ENCODE measurements at regions not wholly inside any gene's neighbourhood (a gene's known extent, or its start where the extent isn't known, plus 50 kb on each side); places are given as distances from the start of the nearest gene placed in this dataset.

GRCh38 chr9:126127591-126127990 is 199.0 kb upstream of the MVB12B start:
- no peak for DNase-seq

GRCh38 chr9:126128494-126129142 is 198.0 kb upstream of the MVB12B start:
- DNase-seq, result no peak

DNA sequence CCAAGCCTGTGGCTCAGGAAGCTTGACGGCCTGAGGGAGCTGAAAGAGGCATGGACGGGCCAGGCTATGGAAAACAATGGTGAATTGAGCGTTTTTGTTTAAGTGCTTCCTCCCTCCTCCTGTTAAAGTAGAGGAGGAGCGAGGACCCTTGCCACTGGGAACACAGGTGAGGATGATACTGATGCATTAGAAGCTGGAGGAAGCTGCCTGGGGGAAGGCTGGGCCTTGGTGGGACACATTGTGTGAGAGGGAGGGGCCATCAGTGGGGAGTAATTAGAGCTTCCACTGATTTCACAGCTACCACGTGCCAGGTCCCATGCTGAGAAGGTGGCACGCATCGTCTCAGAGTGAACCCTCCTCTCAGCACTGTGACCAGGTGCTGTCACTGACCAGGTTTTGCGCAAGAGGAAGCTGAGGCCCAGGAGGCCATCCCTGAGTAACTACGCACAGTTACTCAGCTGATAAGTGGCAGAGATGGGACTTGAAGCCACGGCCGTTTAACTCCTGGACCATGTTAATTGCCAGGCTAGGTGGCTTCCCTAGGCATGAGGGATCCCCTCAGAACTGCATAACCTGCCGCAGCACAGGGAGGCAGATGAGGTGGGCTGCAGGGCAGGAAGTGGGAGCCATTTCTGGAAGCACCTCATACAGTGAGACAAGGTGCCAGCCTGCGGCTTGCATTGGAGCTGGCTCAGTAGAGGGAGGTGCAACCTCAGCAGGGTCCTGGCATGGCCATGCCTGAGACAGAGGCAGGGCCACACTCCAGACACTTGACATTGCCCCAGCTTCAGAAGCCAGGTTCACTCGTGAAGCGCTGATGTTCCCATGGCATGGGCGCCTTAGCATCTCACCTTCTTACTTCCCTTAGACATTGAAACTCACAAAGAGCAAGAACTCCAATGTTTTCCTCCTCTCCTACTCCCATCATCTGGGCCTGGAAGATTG is 195.3 kb upstream of the MVB12B start:
- DNase-seq, result no peak

DNA sequence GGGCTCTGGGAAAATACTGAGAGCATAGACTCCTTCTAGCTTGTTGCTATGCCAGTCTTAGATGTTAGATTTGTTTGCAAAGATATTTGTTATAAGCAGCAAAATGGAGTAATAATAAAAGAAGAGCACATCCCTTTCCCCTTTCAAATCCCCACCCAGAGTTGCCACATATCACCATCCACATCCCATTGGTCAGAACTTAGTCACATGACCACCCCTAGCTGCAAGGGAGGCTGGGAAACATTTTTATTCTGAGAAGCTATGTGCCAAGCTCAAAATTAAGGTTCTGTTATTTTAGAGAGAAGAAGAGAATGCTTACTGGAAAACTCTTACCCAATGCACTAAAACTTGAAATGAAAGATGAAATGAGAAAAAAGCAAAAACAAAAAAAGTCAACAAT is 193.9 kb upstream of the MVB12B start:
- DNase-seq, result no peak

- DNase-seq, result no peak
These were observed 182.4 kb upstream of the MVB12B start for GRCh38 chr9:126144196-126144595.

- no peak for DNase-seq
These were observed 181.8 kb upstream of the MVB12B start for GRCh38 chr9:126144603-126145456.

- no peak for DNase-seq
These were observed 180.8 kb upstream of the MVB12B start for GRCh38 chr9:126145887-126146253.

- no peak for DNase-seq
These were observed 180.1 kb upstream of the MVB12B start for GRCh38 chr9:126146254-126147145.

GRCh38 chr9:126147186-126147935 is 179.3 kb upstream of the MVB12B start:
- no peak for DNase-seq

DNA sequence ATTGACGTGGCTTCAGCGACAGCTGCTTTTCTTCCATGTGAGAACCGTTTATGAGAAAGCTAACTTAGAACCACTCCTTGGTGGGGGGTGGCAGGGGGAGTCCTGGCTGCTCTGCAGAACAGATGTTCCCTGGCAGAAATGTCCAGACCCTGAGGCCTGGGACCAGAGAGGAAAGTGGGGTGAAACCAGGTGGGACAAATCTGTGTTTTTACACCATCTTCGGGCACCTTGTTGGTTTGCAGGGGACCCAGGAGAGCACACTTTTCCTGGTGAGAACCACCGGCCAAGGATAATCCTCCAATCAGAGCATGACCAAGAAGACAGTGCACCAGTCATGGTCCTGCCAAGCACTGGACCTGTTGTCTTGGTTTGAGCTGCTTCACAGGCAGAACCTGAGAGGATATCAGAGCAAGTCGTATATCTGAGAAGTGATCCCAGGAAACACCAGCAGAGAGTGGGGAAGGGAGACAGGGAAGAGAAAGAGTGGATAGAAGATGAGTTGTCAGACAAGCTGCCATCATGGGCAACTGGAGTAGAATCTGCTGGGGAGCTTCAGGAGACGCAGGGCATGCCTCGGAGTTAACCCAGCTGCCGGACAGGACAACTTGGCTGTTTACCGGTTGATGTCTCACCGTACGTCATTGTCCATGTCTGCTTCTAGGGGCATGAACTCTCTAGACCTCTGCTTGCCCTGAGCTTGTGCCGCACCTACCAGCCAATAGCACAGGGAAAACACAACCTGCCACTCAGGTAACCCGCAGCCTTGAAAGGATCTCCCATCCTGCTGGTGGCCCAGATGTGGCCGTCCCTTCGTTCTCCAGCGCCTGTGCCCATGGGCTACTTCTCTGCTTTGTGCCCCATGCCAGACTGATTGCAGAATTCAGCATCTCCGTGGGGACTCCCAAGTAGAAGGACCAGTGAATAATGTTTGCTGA is 178.4 kb upstream of the MVB12B start:
- DNase-seq, result no peak

DNA sequence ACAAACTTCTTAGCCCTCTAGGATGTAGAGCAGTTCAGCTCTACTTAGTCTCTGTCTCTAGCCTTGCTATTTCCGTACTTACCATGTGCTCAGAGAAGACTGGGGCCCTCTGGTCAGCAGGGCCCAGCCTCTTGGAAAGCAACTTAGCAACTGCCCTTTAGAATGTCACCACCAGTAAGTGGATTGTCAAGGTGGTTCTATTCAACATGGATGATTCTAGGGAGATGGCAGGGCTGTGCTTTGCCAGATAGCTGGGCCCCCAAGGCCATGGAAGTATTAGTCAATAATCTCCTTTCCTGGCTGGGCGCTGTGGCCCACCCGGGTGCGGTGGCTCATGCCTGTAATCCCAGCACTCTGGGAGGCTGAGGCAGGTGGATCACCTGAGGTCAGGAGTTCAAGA is 177.6 kb upstream of the MVB12B start:
- no peak for DNase-seq

DNA sequence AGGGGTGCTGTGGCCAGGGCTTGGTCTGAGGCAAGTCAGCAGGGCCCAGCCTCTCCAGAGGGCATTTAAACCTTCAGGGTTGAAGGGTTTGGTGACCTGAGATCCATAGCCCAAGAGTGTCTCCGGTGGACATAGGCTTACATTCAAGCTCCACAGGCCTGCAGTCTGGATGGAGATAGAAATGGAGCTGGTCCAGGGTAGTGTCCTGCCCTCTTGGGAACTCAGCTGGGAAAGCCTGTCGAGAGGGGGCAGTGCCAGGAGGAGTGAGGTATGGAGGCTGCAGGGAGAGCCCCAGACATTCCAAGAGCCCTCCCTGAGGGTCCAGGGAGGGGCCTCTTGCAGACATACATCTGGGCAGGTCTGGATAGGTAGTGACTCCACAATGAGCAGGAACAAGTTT is 177.0 kb upstream of the MVB12B start:
- no peak for DNase-seq

GRCh38 chr9:126150411-126151030 is 176.1 kb upstream of the MVB12B start:
- DNase-seq, result no peak

- no peak for DNase-seq
These were observed 175.5 kb upstream of the MVB12B start for GRCh38 chr9:126151031-126151685.

DNA sequence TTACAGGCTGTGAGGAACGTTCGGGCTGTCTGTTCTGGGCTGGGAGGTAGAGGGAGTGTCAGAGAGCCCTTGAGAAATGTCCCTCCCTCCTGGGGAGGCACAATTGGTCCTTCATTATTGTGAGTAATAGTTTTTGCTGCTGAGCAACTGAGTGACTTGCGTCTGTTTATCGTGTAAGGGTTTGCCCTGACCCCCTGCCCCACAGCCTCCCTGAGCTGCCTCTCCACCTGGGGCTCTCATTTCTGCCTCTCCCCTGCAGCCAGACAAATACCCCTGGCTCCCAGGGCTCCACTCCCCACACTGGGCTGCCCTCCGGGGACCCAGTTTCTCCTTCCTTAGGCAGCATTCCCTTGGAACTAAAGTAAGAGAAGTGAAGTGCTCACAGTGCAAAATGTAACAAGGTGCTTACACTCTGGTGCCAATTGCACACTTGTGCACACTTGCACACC is 174.9 kb upstream of the MVB12B start:
- no peak for DNase-seq

GRCh38 chr9:126152622-126153362 is 173.8 kb upstream of the MVB12B start:
- no peak for DNase-seq

- no peak for DNase-seq
These were observed 173.2 kb upstream of the MVB12B start for GRCh38 chr9:126153382-126153781.

DNA sequence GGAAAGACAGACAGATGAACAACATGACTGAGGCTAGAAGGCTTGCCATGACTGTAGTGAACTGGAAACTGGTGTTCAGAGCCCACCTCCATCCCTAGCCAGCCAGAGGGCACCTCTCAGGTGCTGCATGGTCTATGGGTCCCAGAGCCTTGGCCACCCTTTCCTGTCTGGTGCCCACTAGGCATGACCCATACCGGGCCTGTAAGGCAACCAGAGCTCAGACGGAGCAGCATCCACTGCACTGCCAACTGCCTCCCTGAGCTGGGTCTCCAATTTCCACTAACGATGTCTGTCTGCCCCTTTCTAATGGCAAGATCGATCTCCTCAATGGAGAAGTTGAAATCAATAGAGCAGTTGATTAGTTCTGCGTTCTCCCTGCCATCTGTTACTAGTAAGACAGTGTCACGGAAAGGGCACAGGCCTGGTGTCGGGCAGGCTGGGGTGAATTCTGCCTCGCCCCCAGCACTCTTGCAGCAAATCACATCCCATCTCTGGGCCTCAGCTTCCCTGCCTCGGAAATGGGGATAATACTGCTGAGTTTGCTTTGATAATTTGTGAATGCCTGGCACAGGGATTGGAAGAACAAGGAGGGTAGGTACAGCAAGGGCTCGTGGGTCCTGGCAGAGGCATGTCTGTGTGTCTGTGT is 172.3 kb upstream of the MVB12B start:
- no peak for DNase-seq

All from T-helper 1 cell (primary cell).